ENCODE measurements at regions not wholly inside any gene's neighbourhood (a gene's known extent, or its start where the extent isn't known, plus 50 kb on each side); places are given as distances from the start of the nearest gene placed in this dataset.

GRCh38 chr4:8754634-8755589 is 116.7 kb downstream of the HMX1 start:
- TF ChIP-seq, protein P1, sequence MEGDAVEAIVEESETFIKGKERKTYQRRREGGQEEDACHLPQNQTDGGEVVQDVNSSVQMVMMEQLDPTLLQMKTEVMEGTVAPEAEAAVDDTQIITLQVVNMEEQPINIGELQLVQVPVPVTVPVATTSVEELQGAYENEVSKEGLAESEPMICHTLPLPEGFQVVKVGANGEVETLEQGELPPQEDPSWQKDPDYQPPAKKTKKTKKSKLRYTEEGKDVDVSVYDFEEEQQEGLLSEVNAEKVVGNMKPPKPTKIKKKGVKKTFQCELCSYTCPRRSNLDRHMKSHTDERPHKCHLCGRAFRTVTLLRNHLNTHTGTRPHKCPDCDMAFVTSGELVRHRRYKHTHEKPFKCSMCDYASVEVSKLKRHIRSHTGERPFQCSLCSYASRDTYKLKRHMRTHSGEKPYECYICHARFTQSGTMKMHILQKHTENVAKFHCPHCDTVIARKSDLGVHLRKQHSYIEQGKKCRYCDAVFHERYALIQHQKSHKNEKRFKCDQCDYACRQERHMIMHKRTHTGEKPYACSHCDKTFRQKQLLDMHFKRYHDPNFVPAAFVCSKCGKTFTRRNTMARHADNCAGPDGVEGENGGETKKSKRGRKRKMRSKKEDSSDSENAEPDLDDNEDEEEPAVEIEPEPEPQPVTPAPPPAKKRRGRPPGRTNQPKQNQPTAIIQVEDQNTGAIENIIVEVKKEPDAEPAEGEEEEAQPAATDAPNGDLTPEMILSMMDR (IDR thresholded peaks at IDR 0.05): no peak
- TF ChIP-seq ZFX (IDR thresholded peaks at IDR 0.05; ENCODE audit: borderline replicate concordance): no peak
- no peak overlapping the region for H3K27ac ChIP-seq

- TF ChIP-seq, protein P1 (IDR thresholded peaks at IDR 0.05): no peak
- no peak for TF ChIP-seq ZFX (IDR thresholded peaks at IDR 0.05; ENCODE audit: borderline replicate concordance)
- H3K27ac ChIP-seq: no peak overlapping the region
Observed at GRCh38 chr4:8748236-8748575, 123.4 kb downstream of the HMX1 start.

DNA sequence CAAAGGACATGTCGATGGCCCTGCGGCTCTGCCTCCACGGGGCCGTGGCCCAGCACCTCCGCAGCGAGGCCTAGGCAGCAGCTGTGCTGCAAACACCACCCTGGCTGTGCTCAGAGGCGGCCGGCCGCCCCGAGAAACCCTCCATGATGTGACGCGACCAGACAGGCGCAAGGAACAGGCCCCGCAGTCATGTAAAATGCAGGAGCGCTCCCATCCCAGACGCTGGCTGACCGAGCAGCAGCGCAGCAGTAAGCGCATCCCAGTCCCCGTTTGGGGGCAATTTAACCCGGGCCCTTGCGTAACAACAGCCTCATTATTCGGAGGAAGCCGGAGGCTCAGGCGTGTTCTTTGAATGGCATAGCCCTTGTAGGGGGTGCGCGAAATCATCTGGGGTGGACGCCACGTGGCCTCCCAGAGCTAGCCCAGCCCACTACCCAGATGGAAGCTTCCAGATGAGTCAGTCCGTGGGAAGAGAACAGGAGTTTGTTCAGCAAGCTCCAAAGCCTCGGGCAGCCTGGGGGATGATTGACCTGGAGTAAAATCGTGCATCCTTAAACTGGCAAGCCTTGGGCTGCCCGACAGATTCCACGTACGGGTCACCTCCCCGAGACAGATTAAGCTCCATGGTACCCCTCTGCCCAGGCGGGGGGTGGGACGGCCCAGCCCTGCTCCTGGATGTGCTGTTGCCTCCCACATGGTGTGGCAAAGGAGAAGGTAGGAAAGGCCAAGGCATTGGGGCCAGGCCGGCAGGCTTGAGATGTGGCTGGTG is 124.0 kb downstream of the HMX1 start:
- H3K27ac ChIP-seq: no peak overlapping the region
- TF ChIP-seq, protein P1 (IDR thresholded peaks at IDR 0.05): no peak
- no peak for TF ChIP-seq ZFX (IDR thresholded peaks at IDR 0.05; ENCODE audit: borderline replicate concordance)

- H3K27ac ChIP-seq: no peak overlapping the region
- TF ChIP-seq, protein P1 (IDR thresholded peaks at IDR 0.05): no peak
- no peak for TF ChIP-seq ZFX (IDR thresholded peaks at IDR 0.05; ENCODE audit: borderline replicate concordance)
Observed at GRCh38 chr4:8746523-8747466, 124.8 kb downstream of the HMX1 start.

GRCh38 chr4:8745826-8746225 is 125.8 kb downstream of the HMX1 start:
- TF ChIP-seq, protein P1 (IDR thresholded peaks at IDR 0.05): no peak
- no peak for TF ChIP-seq ZFX (IDR thresholded peaks at IDR 0.05; ENCODE audit: borderline replicate concordance)
- no peak overlapping the region for H3K27ac ChIP-seq

DNA sequence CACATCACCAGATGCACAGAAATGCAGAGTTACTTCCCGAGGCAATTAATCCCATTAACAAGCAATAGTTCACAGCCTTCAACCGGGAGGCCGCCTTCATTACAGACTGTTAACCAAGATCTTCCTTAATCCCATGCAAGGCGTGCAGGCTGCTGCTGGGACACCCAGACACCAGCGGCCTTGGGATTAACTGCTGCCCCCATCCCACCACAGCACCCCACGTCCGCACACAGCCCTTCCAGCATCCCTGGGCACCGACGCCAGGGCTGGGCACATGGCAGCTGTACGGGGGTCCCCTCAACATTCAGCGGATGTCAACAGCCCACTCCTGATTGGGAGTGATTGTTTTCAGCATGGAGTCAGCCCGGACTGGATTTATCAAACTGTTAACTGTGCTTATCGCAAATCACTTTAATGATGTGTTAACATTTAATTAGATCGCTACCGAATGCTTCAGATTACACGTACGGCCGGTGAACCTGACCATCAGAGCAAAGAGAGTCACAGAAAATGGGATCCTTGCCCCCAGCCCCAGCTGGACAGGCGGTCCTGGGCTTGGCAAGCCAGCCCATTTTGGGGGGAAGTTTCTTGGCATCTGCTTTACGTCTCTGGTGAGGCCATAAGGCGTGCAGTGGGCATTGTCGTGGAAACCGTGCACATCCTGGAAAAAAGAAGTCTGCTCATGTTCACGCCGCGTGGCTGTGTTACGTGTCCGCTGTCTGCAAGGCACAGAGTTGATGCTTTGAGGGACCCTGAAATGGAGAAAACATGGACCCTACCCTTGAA is 126.4 kb downstream of the HMX1 start:
- TF ChIP-seq, protein P1 (IDR thresholded peaks at IDR 0.05): no peak
- no peak for TF ChIP-seq ZFX (IDR thresholded peaks at IDR 0.05; ENCODE audit: borderline replicate concordance)

More for the DNA sequence above, 126.4 kb downstream of the HMX1 start:
- H3K27ac ChIP-seq: no peak overlapping the region
